Testis (tissue), 2 donors: ENCODE measurements at regions not wholly inside any gene's neighbourhood (a gene's known extent, or its start where the extent isn't known, plus 50 kb on each side); places are given as distances from the start of the nearest gene placed in this dataset.

ENCODE experiments used
- DNase-seq: peaks from one replicate; pipeline ENCODE4 v3.0.0-alpha.2; 2019
- H3K27ac ChIP-seq, 2 donors: fragments of 200-600 bp; sonication (generic); one replicate each; pipeline ENCODE4 v1.5.1; 2019
- H3K27me3 ChIP-seq: fragments of 200-600 bp; sonication (generic); one replicate; pipeline ENCODE4 v1.5.1; 2019
- H3K36me3 ChIP-seq: fragments of 200-600 bp; sonication (generic); one replicate; pipeline ENCODE4 v1.5.1; 2017; ENCODE audit warnings: low read depth; ENCODE audit errors: missing control alignments
- H3K4me1 ChIP-seq: fragments of 200-600 bp; sonication (generic); one replicate; pipeline ENCODE4 v1.5.1; 2019
- H3K4me3 ChIP-seq, 2 donors: fragments of 200-600 bp; sonication (generic); one replicate each; pipeline ENCODE4 v1.5.1; 2017 to 2019
- H3K9me3 ChIP-seq: fragments of 200-600 bp; sonication (generic); one replicate; pipeline ENCODE4 v1.5.1; 2017
- CTCF ChIP-seq, 3 experiments: fragments of 450-650 bp in 2 of 3; fragments of 200-600 bp in 1 of 3; sonication (generic) in 1 of 3; IDR thresholded peaks; one replicate each; pipeline ENCODE4 v1.5.1; 2016 to 2019; ENCODE audit warnings: antibody characterized with exemption in 3 of 3, mild to moderate bottlenecking in 2 of 3, moderate library complexity in 1 of 3
- POLR2A ChIP-seq: fragments of 450-650 bp; IDR thresholded peaks from one replicate; pipeline ENCODE4 v1.6.1; 2017; ENCODE audit warnings: antibody characterized with exemption, mild to moderate bottlenecking, moderate library complexity
- WGBS, 2 donors: methylation state at CpG; one replicate each; pipeline ENCODE4 v1.1.5; 2018; 5-methylcytosine and 5-hydroxymethylcytosine counted together
- intact Hi-C: fragments of 100-400 bp; cut with DNase I; formaldehyde crosslinking; loops from one replicate; pipeline ENCODE4 v1.15.1; 2023; ENCODE audit warnings: low total_unique reads

DNA sequence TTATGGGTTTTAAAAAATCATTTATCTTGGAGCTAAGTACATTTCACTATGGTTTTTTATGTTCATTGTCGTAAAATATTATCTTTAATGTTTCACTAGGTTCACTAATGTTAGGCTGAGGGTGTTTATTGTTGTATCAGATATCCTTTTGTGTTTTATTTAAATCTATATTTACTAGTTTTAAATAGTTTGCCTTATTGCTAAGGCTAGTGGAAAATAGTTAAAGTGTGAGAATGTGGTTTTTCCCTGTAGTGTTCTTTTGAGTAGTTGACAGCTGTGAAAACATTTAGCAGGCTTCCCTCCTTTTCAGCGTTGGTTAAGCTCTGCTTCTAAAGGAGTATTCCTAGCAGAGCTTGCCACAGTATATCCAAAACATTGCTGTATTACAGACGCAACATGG is 139.0 kb downstream of the TM9SF2 start:
- intact Hi-C loops, result no loop called here
- Histone ChIP-seq H3K36me3 (no peaks in the 10 kb centered on the region), H3K4me3 (no peak overlapping the region), H3K27me3 (no peaks in the 10 kb centered on the region), H3K27ac (no peak overlapping the region), H3K9me3 (no peaks in the 10 kb centered on the region), H3K4me1 (no peaks in the 10 kb centered on the region)
- no peak for DNase-seq
- 79 to 81% methylated on average over 3 of the region's 3 CpGs for WGBS, 2 donors
- TF ChIP-seq POLR2A (no peak), CTCF (IDR thresholded peaks at IDR 0.05) (no peak)

DNA sequence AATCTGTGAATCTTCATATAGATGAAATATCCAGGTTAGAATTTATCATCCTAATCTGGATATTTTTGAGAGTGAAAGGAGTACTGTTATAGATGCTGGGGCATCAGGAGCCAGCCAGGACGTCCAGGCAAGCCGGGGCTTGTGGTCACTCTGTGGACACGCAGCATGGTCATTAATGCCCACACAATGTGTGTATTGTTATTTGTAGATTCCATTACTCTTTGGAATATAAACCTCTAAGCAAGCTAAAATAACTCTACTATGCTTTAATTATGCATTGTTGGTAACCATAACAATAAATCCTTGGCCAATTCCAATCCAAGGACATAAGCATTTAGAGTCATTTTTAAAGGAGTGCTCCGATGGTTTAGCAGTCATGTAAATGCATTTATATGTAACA is 137.9 kb downstream of the TM9SF2 start:
- no peaks in the 10 kb centered on the region for H3K9me3 ChIP-seq
- H3K4me3 ChIP-seq, result no peak overlapping the region
- H3K4me1 ChIP-seq, result no peaks in the 10 kb centered on the region
- no peak for TF ChIP-seq CTCF (IDR thresholded peaks at IDR 0.05)
- no peak for TF ChIP-seq POLR2A
- intact Hi-C loops, result no loop called here
- DNase-seq, result no peak
- H3K27me3 ChIP-seq, result no peaks in the 10 kb centered on the region
- 89 to 93% methylated on average over 4 of the region's 4 CpGs for WGBS, 2 donors
- no peaks in the 10 kb centered on the region for H3K36me3 ChIP-seq
- no peak overlapping the region for H3K27ac ChIP-seq

GRCh38 chr13:99636728-99637353 is 135.6 kb downstream of the TM9SF2 start:
- Histone ChIP-seq H3K36me3 (no peaks in the 10 kb centered on the region), H3K4me3 (no peak overlapping the region), H3K27ac (no peak overlapping the region), H3K27me3 (no peaks in the 10 kb centered on the region), H3K9me3 (no peaks in the 10 kb centered on the region), H3K4me1 (no peaks in the 10 kb centered on the region)
- TF ChIP-seq POLR2A (no peak), CTCF (IDR thresholded peaks at IDR 0.05) (no peak)
- no peak for DNase-seq
- WGBS, 2 donors, result 93 to 94% methylated on average over 7 of the region's 7 CpGs
- intact Hi-C loops, result no loop called here

GRCh38 chr13:99636306-99636705 is 135.0 kb downstream of the TM9SF2 start:
- Histone ChIP-seq H3K36me3 (no peaks in the 10 kb centered on the region), H3K4me3 (no peak overlapping the region), H3K4me1 (no peaks in the 10 kb centered on the region), H3K27ac (no peak overlapping the region), H3K27me3 (no peaks in the 10 kb centered on the region), H3K9me3 (no peaks in the 10 kb centered on the region)
- intact Hi-C loops, result no loop called here
- no peak for DNase-seq
- 86 to 100% methylated on average over 1 of the region's 1 CpG for WGBS, 2 donors
- no peak for TF ChIP-seq CTCF (IDR thresholded peaks at IDR 0.05)
- no peak for TF ChIP-seq POLR2A

GRCh38 chr13:99634672-99635071 is 133.4 kb downstream of the TM9SF2 start:
- no peak overlapping the region for H3K27ac ChIP-seq
- no peaks in the 10 kb centered on the region for H3K27me3 ChIP-seq
- H3K36me3 ChIP-seq, result no peaks in the 10 kb centered on the region
- H3K9me3 ChIP-seq, result no peaks in the 10 kb centered on the region
- 87 to 95% methylated on average over 7 of the region's 7 CpGs for WGBS, 2 donors
- intact Hi-C loops, result no loop called here
- no peaks in the 10 kb centered on the region for H3K4me1 ChIP-seq
- no peak overlapping the region for H3K4me3 ChIP-seq
- DNase-seq, result no peak
- no peak for TF ChIP-seq CTCF (IDR thresholded peaks at IDR 0.05)
- TF ChIP-seq POLR2A, result no peak
